CD4-positive, CD25-positive, alpha-beta regulatory T cell (primary cell): ENCODE measurements at regions not wholly inside any gene's neighbourhood (a gene's known extent, or its start where the extent isn't known, plus 50 kb on each side); places are given as distances from the start of the nearest gene placed in this dataset.

Source experiments
- ATAC-seq, 2 donors: fragments of 150-1000 bp; cut with Tn5 transposase; one replicate each; pipeline ENCODE4 v1.10.0; 2021; ENCODE audit warnings: low read depth in 2 of 2, moderate number of reproducible peaks in 2 of 2, moderate library complexity in 1 of 2
- DNase-seq, 3 donors: peaks; one replicate each; pipeline versions ENCODE4 v3.0.0 to v3.0.0-alpha.2; 2012 to 2022; ENCODE audit warnings: mixed read lengths in 1 of 3
- H3K27ac ChIP-seq: one replicate; pipeline ENCODE4 v1.7.0; 2013; ENCODE audit warnings: mild to moderate bottlenecking, low read length; ENCODE audit not compliant: insufficient read depth, poor library complexity, severe bottlenecking
- H3K27me3 ChIP-seq: one replicate; pipeline ENCODE4 v1.7.0; 2013; ENCODE audit warnings: low read length; ENCODE audit not compliant: control insufficient read depth, insufficient read depth
- H3K36me3 ChIP-seq: one replicate; pipeline ENCODE4 v1.7.0; 2013; ENCODE audit warnings: mild to moderate bottlenecking, low read length, moderate library complexity; ENCODE audit not compliant: control insufficient read depth, insufficient read depth
- H3K4me1 ChIP-seq: 2 replicates; pipeline ENCODE4 v1.7.0; 2013; ENCODE audit warnings: mild to moderate bottlenecking, low read length; ENCODE audit not compliant: insufficient read depth, control insufficient read depth, poor library complexity, severe bottlenecking
- H3K4me3 ChIP-seq: one replicate; pipeline ENCODE4 v1.7.0; 2013; ENCODE audit warnings: low read depth, mild to moderate bottlenecking, low read length, moderate library complexity
- H3K9me3 ChIP-seq, 2 experiments: 1 replicate in 1 of 2; 2 replicates in 1 of 2; pipeline ENCODE4 v1.7.0; 2013; ENCODE audit warnings: low read length in 2 of 2, mild to moderate bottlenecking in 1 of 2, moderate library complexity in 1 of 2; ENCODE audit not compliant: control insufficient read depth in 2 of 2
- H3K27ac Mint-ChIP-seq, 3 donors: one replicate each; pipeline ENCODE4 v1.8.0; 2020 to 2022; ENCODE audit warnings: mild to moderate bottlenecking in 3 of 3, mixed read lengths in 3 of 3, moderate library complexity in 2 of 3
- H3K27me3 Mint-ChIP-seq: one replicate; pipeline ENCODE4 v1.8.0; 2022; ENCODE audit warnings: mild to moderate bottlenecking, mixed read lengths
- H3K36me3 Mint-ChIP-seq: one replicate; pipeline ENCODE4 v1.8.0; 2020; ENCODE audit warnings: mixed read lengths
- H3K4me1 Mint-ChIP-seq, 4 donors: one replicate each; pipeline ENCODE4 v1.8.0; 2020 to 2022; ENCODE audit warnings: mixed read lengths in 4 of 4, mild to moderate bottlenecking in 1 of 4
- H3K4me3 Mint-ChIP-seq, 4 donors: one replicate each; pipeline ENCODE4 v1.8.0; 2020 to 2022; ENCODE audit warnings: mild to moderate bottlenecking in 4 of 4, mixed read lengths in 4 of 4, moderate library complexity in 3 of 4
- H3K9me3 Mint-ChIP-seq, 7 donors: one replicate each; pipeline ENCODE4 v1.8.0; 2020 to 2022; ENCODE audit warnings: mixed read lengths in 7 of 7, mild to moderate bottlenecking in 3 of 7, moderate library complexity in 2 of 7

DNA sequence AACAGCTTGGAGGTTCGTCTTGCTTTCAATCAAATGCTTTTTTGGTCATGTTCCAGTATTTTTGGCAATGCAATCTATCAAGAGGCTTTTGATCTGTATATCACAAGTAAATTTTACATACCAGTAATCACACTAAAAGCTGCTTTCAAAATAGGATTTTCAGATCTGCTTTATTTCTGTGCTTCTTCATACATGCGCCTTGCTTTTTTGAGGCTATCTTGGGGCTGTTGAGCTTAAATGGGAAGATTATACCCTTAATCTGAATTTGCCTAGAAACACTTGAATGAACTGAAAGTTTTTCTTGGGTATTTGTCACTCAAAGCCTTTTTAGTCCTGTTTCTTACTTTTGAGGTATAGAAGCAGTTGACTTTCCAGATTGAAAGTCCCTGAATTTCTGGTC lies 62.1 kb upstream of the DCBLD2 start:
- no peaks in the 10 kb centered on the region for H3K27me3 ChIP-seq
- no peak overlapping the region for H3K4me3 Mint-ChIP-seq
- no peaks in the 10 kb centered on the region for H3K36me3 ChIP-seq

DNA sequence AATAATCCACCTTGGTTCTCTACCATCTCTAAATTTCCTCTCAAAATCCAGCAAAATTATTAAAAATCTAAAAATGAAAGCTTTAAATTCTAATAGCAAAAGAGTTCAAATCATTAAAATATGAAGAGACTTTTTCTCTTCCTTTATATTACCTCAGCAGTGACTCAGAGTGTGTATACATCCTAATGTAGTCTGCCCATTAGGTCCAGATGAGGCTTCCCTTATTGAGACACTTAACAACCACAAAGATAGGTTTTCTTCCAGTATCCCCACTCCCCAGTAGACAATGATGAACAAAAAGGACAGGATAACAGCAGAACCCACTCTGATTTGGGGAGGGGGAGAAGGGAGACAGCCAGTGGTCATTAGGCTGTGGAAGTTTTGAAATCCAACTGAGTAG lies 61.5 kb upstream of the DCBLD2 start:
- H3K4me3 Mint-ChIP-seq = no peak overlapping the region
- H3K4me1 ChIP-seq = no peaks in the 10 kb centered on the region
- no peak for ATAC-seq
- no peaks in the 10 kb centered on the region for H3K27me3 ChIP-seq
- no peaks in the 10 kb centered on the region for H3K4me1 Mint-ChIP-seq
- H3K27me3 Mint-ChIP-seq = no peaks in the 10 kb centered on the region
- no peak overlapping the region for H3K4me3 ChIP-seq
- H3K36me3 Mint-ChIP-seq = no peaks in the 10 kb centered on the region
- H3K36me3 ChIP-seq = no peaks in the 10 kb centered on the region
- H3K9me3 Mint-ChIP-seq = peaks cover 0 to 1% (median 0%) of the 10 kb centered on the region in 7 donors
- no peak overlapping the region for H3K27ac Mint-ChIP-seq
- no peaks in the 10 kb centered on the region for H3K9me3 ChIP-seq
- no peak overlapping the region for H3K27ac ChIP-seq
- DNase-seq = no peak

More for the DNA sequence above, 62.1 kb upstream of the DCBLD2 start:
- Histone ChIP-seq H3K4me3 (no peak overlapping the region), H3K9me3 (no peaks in the 10 kb centered on the region), H3K4me1 (no peaks in the 10 kb centered on the region), H3K27ac (no peak overlapping the region)
- Mint-ChIP-seq H3K9me3 (peaks cover 0 to 1% (median 0%) of the 10 kb centered on the region in 7 donors), H3K36me3 (no peaks in the 10 kb centered on the region), H3K27ac (no peak overlapping the region), H3K27me3 (no peaks in the 10 kb centered on the region), H3K4me1 (no peaks in the 10 kb centered on the region)
- DNase-seq = no peak
- ATAC-seq = no peak

DNA sequence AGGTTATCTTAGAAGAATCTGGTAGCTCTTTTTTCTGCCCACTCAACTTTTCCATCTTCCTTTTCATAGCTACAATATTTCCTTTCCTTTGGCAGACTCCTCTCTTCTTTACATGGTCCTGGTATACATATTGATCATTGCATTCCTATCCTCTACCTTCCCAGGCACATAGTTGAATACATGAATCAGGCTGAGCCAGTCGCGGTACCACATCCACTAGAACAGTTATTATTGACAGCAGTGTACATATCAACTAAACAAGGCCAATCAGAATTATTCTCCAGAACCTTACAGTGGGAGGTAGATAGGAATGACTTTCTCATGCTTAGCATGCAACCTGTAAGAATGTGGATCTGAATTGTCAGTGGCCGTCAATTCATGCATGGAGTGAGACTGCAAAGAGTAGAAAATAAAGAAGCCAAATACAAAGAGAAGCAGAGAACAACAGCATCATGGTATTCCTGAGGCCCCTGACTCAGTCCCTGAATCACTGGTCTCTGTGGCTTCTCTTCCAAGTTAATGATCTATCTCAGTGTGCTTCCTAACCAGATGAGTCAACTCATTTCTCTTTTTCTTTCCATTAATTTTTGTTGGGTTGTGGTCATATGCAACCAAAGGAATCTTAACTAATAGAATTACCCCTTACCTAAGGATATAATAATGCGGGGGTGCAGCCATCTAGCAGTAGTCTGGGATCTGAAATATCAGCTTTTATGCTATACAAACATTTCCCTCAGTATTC lies 60.9 kb upstream of the DCBLD2 start:
- Mint-ChIP-seq H3K4me3 (no peak overlapping the region), H3K9me3 (peaks cover 0 to 1% (median 0%) of the 10 kb centered on the region in 7 donors), H3K27ac (no peak overlapping the region), H3K36me3 (no peaks in the 10 kb centered on the region), H3K4me1 (no peaks in the 10 kb centered on the region), H3K27me3 (no peaks in the 10 kb centered on the region)
- Histone ChIP-seq H3K4me1 (no peaks in the 10 kb centered on the region), H3K27me3 (no peaks in the 10 kb centered on the region), H3K9me3 (no peaks in the 10 kb centered on the region), H3K27ac (no peak overlapping the region), H3K36me3 (no peaks in the 10 kb centered on the region), H3K4me3 (no peak overlapping the region)
- ATAC-seq (no peak), DNase-seq (no peak)

DNA sequence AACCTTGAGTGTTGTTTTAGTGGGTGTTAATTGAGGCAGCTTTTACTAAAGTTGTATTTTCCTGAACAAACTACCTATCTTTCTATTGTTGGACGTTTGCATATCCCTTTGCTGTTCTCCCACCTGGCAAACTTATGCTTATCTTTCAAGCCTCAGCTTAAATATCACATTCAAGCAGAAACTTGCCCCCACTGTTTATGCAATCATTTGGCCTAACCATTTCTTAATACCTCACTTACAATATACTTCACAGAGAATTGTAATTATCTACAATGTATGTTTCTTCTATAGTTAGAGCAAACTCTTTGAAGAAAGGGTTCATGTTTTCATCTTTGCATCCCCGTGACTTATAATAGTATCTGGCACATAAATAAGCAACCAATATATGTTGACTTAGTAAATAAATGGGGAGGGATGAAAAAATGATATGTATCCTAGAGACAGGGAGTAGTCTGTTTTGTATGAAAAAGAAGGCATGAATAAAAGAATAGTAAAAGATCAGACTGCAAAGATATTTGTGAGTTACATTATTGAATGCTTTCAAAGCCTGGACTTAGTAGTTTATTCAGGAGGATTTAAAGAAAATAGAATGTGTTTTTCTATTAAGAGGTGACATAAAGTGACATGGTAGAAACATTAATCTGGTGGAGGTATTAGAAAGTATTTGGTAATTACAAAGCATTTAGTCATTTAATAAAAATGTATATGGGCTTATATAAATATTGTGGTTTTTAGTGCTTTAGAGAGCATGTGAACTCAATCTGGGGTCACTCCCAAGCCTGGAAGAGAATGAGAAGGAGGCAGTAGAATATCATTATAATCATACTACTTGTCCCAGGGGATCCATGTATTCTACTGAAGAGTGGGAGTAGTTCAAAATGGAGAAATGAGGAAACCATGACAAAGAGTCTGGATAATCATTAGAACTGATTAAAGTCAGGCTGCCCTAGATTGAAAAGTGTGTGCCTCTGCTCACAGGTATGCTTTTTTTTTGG lies 60.0 kb upstream of the DCBLD2 start:
- H3K4me1 ChIP-seq = no peaks in the 10 kb centered on the region
- no peak for ATAC-seq
- H3K27ac Mint-ChIP-seq = no peak overlapping the region
- H3K4me3 Mint-ChIP-seq = no peak overlapping the region
- H3K36me3 ChIP-seq = no peaks in the 10 kb centered on the region
- no peaks in the 10 kb centered on the region for H3K4me1 Mint-ChIP-seq
- no peak overlapping the region for H3K27ac ChIP-seq
- no peaks in the 10 kb centered on the region for H3K9me3 ChIP-seq
- no peaks in the 10 kb centered on the region for H3K36me3 Mint-ChIP-seq
- no peak for DNase-seq
- H3K4me3 ChIP-seq = no peak overlapping the region
- no peaks in the 10 kb centered on the region for H3K27me3 Mint-ChIP-seq
- H3K27me3 ChIP-seq = no peaks in the 10 kb centered on the region
- peaks cover 0 to 1% (median 0%) of the 10 kb centered on the region in 7 donors for H3K9me3 Mint-ChIP-seq

DNA sequence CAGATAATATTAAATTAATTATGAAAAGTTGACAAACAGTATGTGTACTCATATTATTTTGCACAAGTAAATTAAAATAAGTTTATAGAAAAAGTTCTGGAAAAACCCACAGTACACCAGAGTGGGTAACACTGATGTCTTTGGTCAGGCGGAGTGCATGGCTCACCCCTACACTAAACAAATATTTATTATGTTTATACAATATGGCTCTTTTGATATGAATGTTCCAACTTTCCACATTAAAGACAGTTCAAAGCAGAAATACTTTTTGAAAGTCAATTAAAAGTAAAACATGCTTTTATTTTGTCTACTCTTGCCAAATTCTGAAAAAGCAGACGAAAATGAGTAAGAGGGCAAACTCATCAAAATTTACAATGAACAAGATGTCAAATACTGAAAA lies 56.2 kb upstream of the DCBLD2 start:
- Histone ChIP-seq H3K9me3 (no peaks in the 10 kb centered on the region), H3K36me3 (no peaks in the 10 kb centered on the region), H3K4me1 (no peaks in the 10 kb centered on the region), H3K4me3 (no peak overlapping the region), H3K27ac (no peak overlapping the region), H3K27me3 (no peaks in the 10 kb centered on the region)
- no peak overlapping the region for H3K4me3 Mint-ChIP-seq
- DNase-seq = no peak
- ATAC-seq = no peak
- no peaks in the 10 kb centered on the region for H3K4me1 Mint-ChIP-seq
- H3K36me3 Mint-ChIP-seq = no peaks in the 10 kb centered on the region
- H3K27ac Mint-ChIP-seq = no peak overlapping the region
- no peaks in the 10 kb centered on the region for H3K27me3 Mint-ChIP-seq
- H3K9me3 Mint-ChIP-seq = peaks cover 0 to 3% (median 0%) of the 10 kb centered on the region in 7 donors

DNA sequence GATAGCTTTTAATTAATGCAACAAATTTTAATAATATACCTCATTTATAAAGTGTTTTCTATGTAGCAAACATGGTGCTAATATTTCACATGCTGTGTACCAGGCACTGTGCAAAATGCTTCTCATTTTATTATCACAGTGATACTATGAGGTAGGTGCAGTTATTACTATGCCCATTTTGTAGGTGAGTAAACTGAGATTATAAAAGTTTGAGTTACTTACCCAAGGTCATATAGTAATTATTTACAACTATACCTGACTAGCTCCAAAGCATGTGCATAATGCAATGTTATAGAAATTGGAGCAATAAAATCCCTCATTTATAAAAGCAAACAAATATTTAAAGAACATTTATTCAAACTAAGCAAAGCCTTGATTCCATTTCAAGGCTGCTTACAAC lies 54.5 kb upstream of the DCBLD2 start:
- H3K27ac ChIP-seq = no peak overlapping the region
- H3K36me3 ChIP-seq = no peaks in the 10 kb centered on the region
- H3K4me3 Mint-ChIP-seq = no peak overlapping the region
- H3K4me1 Mint-ChIP-seq = no peaks in the 10 kb centered on the region
- DNase-seq (no peak), ATAC-seq (no peak)
- H3K9me3 ChIP-seq = no peaks in the 10 kb centered on the region
- no peaks in the 10 kb centered on the region for H3K27me3 ChIP-seq
- no peaks in the 10 kb centered on the region for H3K36me3 Mint-ChIP-seq
- H3K27ac Mint-ChIP-seq = no peak overlapping the region
- H3K9me3 Mint-ChIP-seq = peaks cover 0 to 3% (median 0%) of the 10 kb centered on the region in 7 donors
- no peaks in the 10 kb centered on the region for H3K27me3 Mint-ChIP-seq
- no peak overlapping the region for H3K4me3 ChIP-seq
- H3K4me1 ChIP-seq = no peaks in the 10 kb centered on the region

DNA sequence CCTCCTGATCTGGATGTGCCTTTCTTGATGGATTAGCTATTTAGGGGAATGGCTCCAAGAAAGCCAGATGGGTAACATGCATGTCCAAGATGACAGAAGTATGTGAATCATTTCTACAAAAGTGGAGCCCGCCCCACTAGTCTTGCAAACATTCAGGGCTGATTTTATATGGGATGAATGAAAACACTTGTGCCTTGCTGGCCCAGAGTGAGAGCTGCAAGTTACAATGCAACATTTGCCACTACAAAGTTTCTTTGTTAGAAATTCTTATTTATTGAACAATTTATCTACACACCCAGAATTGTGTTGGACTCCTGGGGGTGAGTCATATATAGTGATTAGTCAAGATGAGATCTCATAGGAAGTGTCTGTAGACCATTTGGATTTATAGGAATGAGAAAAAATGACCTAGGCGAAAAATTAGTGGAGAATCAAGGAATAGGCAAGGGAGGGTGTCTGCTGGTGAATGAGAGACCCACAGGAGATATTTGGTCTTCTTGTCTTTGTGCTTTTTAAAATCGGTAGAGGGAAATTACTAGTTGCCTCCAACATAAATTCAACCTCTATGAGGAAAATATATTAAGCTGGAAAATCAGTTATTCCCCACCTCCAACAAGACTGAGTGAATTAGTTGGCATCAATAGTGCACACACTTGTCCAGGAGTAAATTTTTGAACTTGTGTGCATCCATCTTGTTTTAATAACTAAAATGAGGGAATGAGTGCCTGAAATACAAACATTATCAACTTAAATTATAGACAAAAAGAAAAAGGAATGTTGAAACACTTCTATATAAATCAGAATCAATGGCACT lies 53.5 kb upstream of the DCBLD2 start:
- no peak for ATAC-seq

More for the DNA sequence above, 53.5 kb upstream of the DCBLD2 start:
- Mint-ChIP-seq H3K27ac (no peak overlapping the region), H3K36me3 (no peaks in the 10 kb centered on the region), H3K27me3 (no peaks in the 10 kb centered on the region), H3K9me3 (peaks cover 0 to 3% (median 0%) of the 10 kb centered on the region in 7 donors), H3K4me1 (no peaks in the 10 kb centered on the region), H3K4me3 (no peak overlapping the region)
- H3K36me3 ChIP-seq = no peaks in the 10 kb centered on the region
- no peak overlapping the region for H3K4me3 ChIP-seq
- H3K4me1 ChIP-seq = no peaks in the 10 kb centered on the region
- DNase-seq = no peak
- no peak overlapping the region for H3K27ac ChIP-seq
- H3K27me3 ChIP-seq = no peaks in the 10 kb centered on the region
- no peaks in the 10 kb centered on the region for H3K9me3 ChIP-seq
